K562 (cell line): ENCODE measurements at regions not wholly inside any gene's neighbourhood (a gene's known extent, or its start where the extent isn't known, plus 50 kb on each side); places are given as distances from the start of the nearest gene placed in this dataset.

ENCODE experiments used
- ATAC-seq: fragments of 200-7000 bp; cut with Tn5 transposase; 3 replicates; pipeline ENCODE4 v1.9.1; 2020; ENCODE audit warnings: moderate library complexity
- BruUV-seq: library from RNA; stranded (reverse); fragments of 400-500 nt; replicated peaks from 2 replicates; lab custom pipeline; 2021; lab: Mats Ljungman, UMichigan
- CTCF ChIA-PET: fragments of 300-600 bp; formaldehyde crosslinking; extraction: SDS; loops from one replicate; lab custom pipeline; 2021; ENCODE audit warnings: low intra/inter-chr PET ratio; lab: Yijun Ruan, JAX
- POLR2A ChIA-PET: fragments of 300-600, 350-650 bp; sonication (Branson Sonifier 250); formaldehyde crosslinking; extraction: SDS; loops from one replicate; lab custom pipeline; 2021; ENCODE audit warnings: antibody characterized with exemption, inconsistent platforms; lab: Yijun Ruan, JAX
- DNase-seq, 4 experiments: peaks; one replicate each; pipeline versions ENCODE4 v3.0.0 to v3.0.0-alpha.2; 2011 to 2018; ENCODE audit warnings: low spot score in 3 of 4, mixed read lengths in 3 of 4; ENCODE audit errors: extremely low read depth in 1 of 4
- FAIRE-seq: peaks from 2 replicates; lab custom pipeline; 2011; peaks lifted over from hg19 to GRCh38; lab: Jason Lieb, UNC
- H2AFZ ChIP-seq: 2 replicates; pipeline ENCODE4 v1.6.0; 2011; ENCODE audit warnings: low read depth, low read length, control low read depth, inconsistent platforms
- H3K27ac ChIP-seq: fragments of 200-600 bp; 3 replicates; pipeline ENCODE4 v1.8.0; 2011; ENCODE audit warnings: low read depth, mild to moderate bottlenecking, control low read depth, inconsistent platforms, low read length, moderate library complexity, mixed read lengths; ENCODE audit errors: extremely low read depth
- H3K27me3 ChIP-seq, 2 experiments: fragments of 300-600 bp in 1 of 2; 2 replicates in 1 of 2; 3 replicates in 1 of 2; pipeline versions ENCODE4 v1.6.0 to v1.8.0; 2011; ENCODE audit warnings: inconsistent platforms in 2 of 2, low read length in 2 of 2, mild to moderate bottlenecking in 1 of 2, mixed read lengths in 1 of 2, moderate library complexity in 1 of 2; ENCODE audit not compliant: control insufficient read depth in 2 of 2, insufficient read depth in 2 of 2
- H3K36me3 ChIP-seq: fragments of 300-600 bp; 3 replicates; pipeline ENCODE4 v1.8.0; 2011; ENCODE audit warnings: mild to moderate bottlenecking, low read length, inconsistent platforms; ENCODE audit not compliant: control insufficient read depth, insufficient read depth
- H3K4me1 ChIP-seq, 2 experiments: fragments of 200-600 bp in 1 of 2; replicated peaks in 1 of 2; 2 replicates in 1 of 2; 3 replicates in 1 of 2; pipeline versions ENCODE4 v1.5.1 to v1.8.0; 2011; ENCODE audit warnings: inconsistent platforms in 2 of 2, low read length in 2 of 2, mild to moderate bottlenecking in 1 of 2, mixed read lengths in 1 of 2, moderate library complexity in 1 of 2; ENCODE audit not compliant: control insufficient read depth in 2 of 2, insufficient read depth in 2 of 2
- H3K4me2 ChIP-seq: 2 replicates; pipeline ENCODE4 v1.6.1; 2011; ENCODE audit warnings: low read length, control low read depth, inconsistent platforms, mixed read lengths; ENCODE audit not compliant: insufficient read depth
- H3K4me3 ChIP-seq: fragments of 200-600 bp; sonication (generic), shearing (Covaris generic); 2 replicates; pipeline ENCODE4 v1.5.1; 2016; ENCODE audit warnings: control low read depth, inconsistent platforms
- H3K79me2 ChIP-seq: fragments of 200-600 bp; 3 replicates; pipeline ENCODE4 v1.8.0; 2011; ENCODE audit warnings: low read length, inconsistent platforms; ENCODE audit not compliant: control insufficient read depth, insufficient read depth
- H3K9ac ChIP-seq, 2 experiments: 2 replicates each; pipeline versions ENCODE4 v1.6.0 to v1.6.1; 2011; ENCODE audit warnings: low read depth in 2 of 2, low read length in 2 of 2, control low read depth in 1 of 2, inconsistent platforms in 1 of 2, mild to moderate bottlenecking in 1 of 2, mixed read lengths in 1 of 2; ENCODE audit not compliant: insufficient read depth in 1 of 2
- H3K9me1 ChIP-seq: one replicate; pipeline ENCODE4 v1.6.0; 2011; ENCODE audit warnings: inconsistent platforms, mild to moderate bottlenecking, low read length, moderate library complexity; ENCODE audit not compliant: control insufficient read depth, insufficient read depth
- H3K9me3 ChIP-seq: replicated peaks from 2 replicates; pipeline ENCODE4 v1.5.1; 2011; ENCODE audit warnings: low read depth, low read length, inconsistent platforms; ENCODE audit not compliant: control insufficient read depth, insufficient read depth
- H4K20me1 ChIP-seq: replicated peaks from 2 replicates; pipeline ENCODE4 v1.6.1; 2011; ENCODE audit warnings: low read length, inconsistent platforms, mixed read lengths; ENCODE audit not compliant: control insufficient read depth, insufficient read depth
- NFYB ChIP-seq: IDR thresholded peaks from 2 replicates; pipeline ENCODE4 v1.6.1; 2011; ENCODE audit warnings: mild to moderate bottlenecking, moderate library complexity; ENCODE audit not compliant: insufficient read length; ENCODE audit errors: extremely low read depth
- NUFIP1 ChIP-seq: fragments of 450-650 bp; IDR thresholded peaks from 2 replicates; pipeline ENCODE4 v1.6.1; 2018; ENCODE audit not compliant: partially characterized antibody
- RAD51 ChIP-seq: fragments of 450-650 bp; IDR thresholded peaks from 2 replicates; pipeline ENCODE4 v1.7.1; 2016; ENCODE audit warnings: low read depth, mild to moderate bottlenecking, borderline replicate concordance
- RBM25 ChIP-seq: fragments of 200-400 bp; formaldehyde crosslinking; IDR thresholded peaks from 2 replicates; pipeline ENCODE4 v1.6.1; 2018; ENCODE audit warnings: low read length, low read depth, moderate library complexity; ENCODE audit not compliant: severe bottlenecking
- USF1 ChIP-seq: sonication (generic); formaldehyde crosslinking; IDR thresholded peaks from 2 replicates; pipeline ENCODE4 v1.9.0; 2022; ENCODE audit warnings: mild to moderate bottlenecking, missing genetic modification reagents
- WGBS: fragments of 100-300 bp; shearing (Covaris generic); methylation state at CpG from one replicate; pipeline ENCODE4 v1.1.6; 2016; ENCODE audit warnings: low coverage, mixed read lengths; ENCODE audit not compliant: insufficient coverage; ENCODE audit errors: missing lambda C conversion rate; 5-methylcytosine and 5-hydroxymethylcytosine counted together
- in situ Hi-C: fragments of 300-500 bp; cut with MboI; formaldehyde crosslinking; loops from 4 replicates; pipeline ENCODE4 v1.15.0; 2018; ENCODE audit warnings: inconsistent platforms, mixed read lengths
- intact Hi-C: fragments of 100-400 bp; cut with micrococcal nuclease; formaldehyde crosslinking; loops from 2 replicates; pipeline ENCODE4 v1.14.2; 2022
- TF ChIP-seq, protein P1 (sequence below), 2 experiments: fragments of 450-650 bp in 1 of 2; sonication (generic) in 1 of 2; formaldehyde crosslinking in 1 of 2; IDR thresholded peaks in 1 of 2; conservative IDR thresholded peaks in 1 of 2; 2 replicates each; pipeline versions ENCODE4 v1.6.1 to v1.8.1; 2016 to 2023; ENCODE audit warnings: mild to moderate bottlenecking in 2 of 2, moderate library complexity in 2 of 2, inconsistent platforms in 1 of 2, missing genetic modification reagents in 1 of 2
- TF ChIP-seq, protein P2 (sequence below): sonication (generic); formaldehyde crosslinking; IDR thresholded peaks from 2 replicates; pipeline ENCODE4 v1.5.0; 2020; ENCODE audit warnings: missing genetic modification reagents

- Histone ChIP-seq H3K4me3 (no peak overlapping the region), H3K9me1 (no peaks in the 10 kb centered on the region), H3K36me3 (peaks cover 55% of the 10 kb centered on the region), H4K20me1 (no peaks in the 10 kb centered on the region), H3K79me2 (peaks cover 12% of the 10 kb centered on the region; the same call in 2 of the 3 replicates), H3K4me2 (no peak overlapping the region), H3K9ac (no peak overlapping the region), H3K27me3 (no peaks in the 10 kb centered on the region), H3K27ac (no peak overlapping the region), H3K9me3 (no peaks in the 10 kb centered on the region; the same call in 1 of the 2 replicates), H3K4me1 (peaks cover 0 to 14% of the 10 kb centered on the region in 2 experiments; a peak in 2 of 5 replicates), H2AFZ (no peak overlapping the region)
- POLR2A ChIA-PET: interaction anchor here (1.0 to 1.2 kb wide), 2 partner anchors 11 to 71 kb away, joined by 3 read pairs; partner anchors contain the start of gene IL6
- TF ChIP-seq NUFIP1 (no peak), NFYB (peak; percentile 59), RAD51 (peak; percentile 51; the same call in 1 of the 2 replicates), USF1 (peak; percentile 87), RBM25 (peak; percentile 35)
- TF ChIP-seq, protein P1, sequence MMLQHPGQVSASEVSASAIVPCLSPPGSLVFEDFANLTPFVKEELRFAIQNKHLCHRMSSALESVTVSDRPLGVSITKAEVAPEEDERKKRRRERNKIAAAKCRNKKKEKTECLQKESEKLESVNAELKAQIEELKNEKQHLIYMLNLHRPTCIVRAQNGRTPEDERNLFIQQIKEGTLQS (IDR thresholded peaks at IDR 0.05): no peak
- TF ChIP-seq, protein P1 (CRISPR knock-in tag; conservative IDR thresholded peaks at IDR 0.05): no peak
- TF ChIP-seq, protein P2, sequence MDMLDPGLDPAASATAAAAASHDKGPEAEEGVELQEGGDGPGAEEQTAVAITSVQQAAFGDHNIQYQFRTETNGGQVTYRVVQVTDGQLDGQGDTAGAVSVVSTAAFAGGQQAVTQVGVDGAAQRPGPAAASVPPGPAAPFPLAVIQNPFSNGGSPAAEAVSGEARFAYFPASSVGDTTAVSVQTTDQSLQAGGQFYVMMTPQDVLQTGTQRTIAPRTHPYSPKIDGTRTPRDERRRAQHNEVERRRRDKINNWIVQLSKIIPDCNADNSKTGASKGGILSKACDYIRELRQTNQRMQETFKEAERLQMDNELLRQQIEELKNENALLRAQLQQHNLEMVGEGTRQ (CRISPR knock-in tag): peak; percentile 77
- FAIRE-seq (no peak), ATAC-seq (no peak), DNase-seq (peak in 1 of 4 experiments; percentile 28)
- in situ Hi-C loops: no loop called here
- CTCF ChIA-PET: no interaction called here
- WGBS: 88% methylated on average over 4 of the region's 4 CpGs
- intact Hi-C loops: no loop called here
- BruUV-seq: no TSS peak
Observed at GRCh38 chr7:22655781-22656180, 71.2 kb upstream of the IL6 start.
